ENCODE measurements at regions not wholly inside any gene's neighbourhood (a gene's known extent, or its start where the extent isn't known, plus 50 kb on each side); places are given as distances from the start of the nearest gene placed in this dataset.

- H3K4me3 ChIP-seq (ENCODE audit: low read depth in 1 of 3, low read length in 3 of 3) = no peak overlapping the region
- WGBS = 61% methylated on average over 3 of the region's 3 CpGs
- H3K27ac ChIP-seq (ENCODE audit: low read depth in 1 of 2, low read length in 2 of 2) = no peak overlapping the region
- no peaks in the 10 kb centered on the region for H3K4me1 ChIP-seq (ENCODE audit: control insufficient read depth in 4 of 4, insufficient read depth in 4 of 4, low read length in 3 of 4)
- DNase-seq (ENCODE audit: low spot score) = no peak
- TF ChIP-seq GABPA (IDR thresholded peaks at IDR 0.05 in 1 of 2, conservative IDR thresholded peaks at IDR 0.05 in 1 of 2) = no peak
- TF ChIP-seq SP1 (IDR thresholded peaks at IDR 0.05) = no peak
- no peak for TF ChIP-seq RAD21 (IDR thresholded peaks at IDR 0.05)
- TF ChIP-seq NR2F2 (IDR thresholded peaks at IDR 0.05) = no peak
- no peak for TF ChIP-seq MAX (IDR thresholded peaks at IDR 0.05)
- TF ChIP-seq TAF1 (conservative IDR thresholded peaks at IDR 0.05) = no peak
- TF ChIP-seq RXRA (IDR thresholded peaks at IDR 0.05) = no peak
- no peak for TF ChIP-seq JUND (IDR thresholded peaks at IDR 0.05)
- no peak for TF ChIP-seq YY1 (IDR thresholded peaks at IDR 0.05)
- TF ChIP-seq FOXA1 (IDR thresholded peaks at IDR 0.05) = no peak
- no peak for TF ChIP-seq FOXA2 (IDR thresholded peaks at IDR 0.05)
- TF ChIP-seq HNF4A (conservative IDR thresholded peaks at IDR 0.05) = no peak
- TF ChIP-seq REST (IDR thresholded peaks at IDR 0.05) = no peak
- no peak for TF ChIP-seq EGR1 (IDR thresholded peaks at IDR 0.05; ENCODE audit: low read depth in 2 of 2)
- no peaks in the 10 kb centered on the region for H3K36me3 ChIP-seq (ENCODE audit: control insufficient read depth in 4 of 4, insufficient read depth in 3 of 4, low read depth in 1 of 4, low read length in 3 of 4)
- H3K27me3 ChIP-seq (ENCODE audit: control insufficient read depth in 4 of 4, insufficient read depth in 4 of 4, low read length in 3 of 4) = no peaks in the 10 kb centered on the region
- no peak overlapping the region for H3K9ac ChIP-seq (ENCODE audit: low read depth in 1 of 2, low read length in 2 of 2)
- no peaks in the 10 kb centered on the region for H3K9me3 ChIP-seq (ENCODE audit: control insufficient read depth in 4 of 4, low read length in 3 of 4)
Measured at GRCh38 chr4:130478406-130478805, 1382.5 kb downstream of the C4orf33 start.

GRCh38 chr4:130479020-130479419 lies 1383.1 kb downstream of the C4orf33 start:
- H3K4me3 ChIP-seq (ENCODE audit: low read depth in 1 of 3, low read length in 3 of 3) = no peak overlapping the region

More at GRCh38 chr4:130479020-130479419, 1383.1 kb downstream of the C4orf33 start:
- Histone ChIP-seq H3K9me3 (ENCODE audit: control insufficient read depth in 4 of 4, low read length in 3 of 4) (no peaks in the 10 kb centered on the region), H3K36me3 (ENCODE audit: control insufficient read depth in 4 of 4, insufficient read depth in 3 of 4, low read depth in 1 of 4, low read length in 3 of 4) (no peaks in the 10 kb centered on the region), H3K27me3 (ENCODE audit: control insufficient read depth in 4 of 4, insufficient read depth in 4 of 4, low read length in 3 of 4) (no peaks in the 10 kb centered on the region), H3K27ac (ENCODE audit: low read depth in 1 of 2, low read length in 2 of 2) (no peak overlapping the region), H3K4me1 (ENCODE audit: control insufficient read depth in 4 of 4, insufficient read depth in 4 of 4, low read length in 3 of 4) (no peaks in the 10 kb centered on the region), H3K9ac (ENCODE audit: low read depth in 1 of 2, low read length in 2 of 2) (no peak overlapping the region)
- TF ChIP-seq HNF4A (conservative IDR thresholded peaks at IDR 0.05) (no peak), FOXA1 (IDR thresholded peaks at IDR 0.05) (no peak), ZBTB33 (IDR thresholded peaks at IDR 0.05) (no peak), EGR1 (IDR thresholded peaks at IDR 0.05; ENCODE audit: low read depth in 2 of 2) (no peak), ATF3 (IDR thresholded peaks at IDR 0.05) (no peak), RAD21 (IDR thresholded peaks at IDR 0.05) (no peak), NR2F2 (IDR thresholded peaks at IDR 0.05) (no peak), SP1 (IDR thresholded peaks at IDR 0.05) (no peak), HNF4G (IDR thresholded peaks at IDR 0.05) (no peak), RXRA (IDR thresholded peaks at IDR 0.05) (no peak), JUND (IDR thresholded peaks at IDR 0.05) (no peak), GABPA (IDR thresholded peaks at IDR 0.05 in 1 of 2, conservative IDR thresholded peaks at IDR 0.05 in 1 of 2) (no peak), MAX (IDR thresholded peaks at IDR 0.05) (no peak), REST (IDR thresholded peaks at IDR 0.05) (no peak), YY1 (IDR thresholded peaks at IDR 0.05) (no peak), FOXA2 (IDR thresholded peaks at IDR 0.05) (no peak)
- 79% methylated on average over 1 of the region's 1 CpG for WGBS
- DNase-seq (ENCODE audit: low spot score) = no peak
